Esophagus squamous epithelium (tissue), 4 donors: ENCODE measurements at regions not wholly inside any gene's neighbourhood (a gene's known extent, or its start where the extent isn't known, plus 50 kb on each side); places are given as distances from the start of the nearest gene placed in this dataset.

Experiments used
- POLR2A ChIP-seq, 4 donors: fragments of 450-650 bp; IDR thresholded peaks; one replicate each; pipeline ENCODE4 v1.6.1; 2017; ENCODE audit warnings: antibody characterized with exemption in 4 of 4, mild to moderate bottlenecking in 4 of 4, moderate library complexity in 3 of 4
- TF ChIP-seq, protein P1 (sequence below), 6 experiments: fragments of 450-650 bp in 4 of 6; fragments of 200-600 bp in 2 of 6; sonication (generic) in 2 of 6; IDR thresholded peaks; one replicate each; pipeline ENCODE4 v1.5.1; 2016 to 2019; ENCODE audit warnings: antibody characterized with exemption in 6 of 6, mild to moderate bottlenecking in 4 of 6, moderate library complexity in 4 of 6

DNA sequence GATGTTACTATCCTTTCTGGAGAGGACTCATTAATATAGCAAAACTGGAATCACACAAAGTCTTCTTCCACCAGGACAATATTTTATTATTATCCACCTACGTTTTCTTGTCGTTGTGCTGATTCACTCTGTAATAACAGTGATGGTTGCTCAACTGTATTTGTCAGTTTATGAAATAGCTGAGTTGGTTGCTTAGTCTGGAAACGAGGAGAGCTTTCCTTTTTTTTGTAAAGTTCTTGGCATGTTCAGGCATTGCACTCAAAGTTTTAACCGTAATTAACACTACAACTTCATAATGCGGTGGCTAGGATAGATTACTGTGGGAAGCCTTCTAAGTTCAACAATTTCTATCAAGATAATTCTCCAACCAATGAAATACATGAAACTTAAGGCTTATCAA, 131.2 kb downstream of the RAP2B start:
- TF ChIP-seq, protein P1, sequence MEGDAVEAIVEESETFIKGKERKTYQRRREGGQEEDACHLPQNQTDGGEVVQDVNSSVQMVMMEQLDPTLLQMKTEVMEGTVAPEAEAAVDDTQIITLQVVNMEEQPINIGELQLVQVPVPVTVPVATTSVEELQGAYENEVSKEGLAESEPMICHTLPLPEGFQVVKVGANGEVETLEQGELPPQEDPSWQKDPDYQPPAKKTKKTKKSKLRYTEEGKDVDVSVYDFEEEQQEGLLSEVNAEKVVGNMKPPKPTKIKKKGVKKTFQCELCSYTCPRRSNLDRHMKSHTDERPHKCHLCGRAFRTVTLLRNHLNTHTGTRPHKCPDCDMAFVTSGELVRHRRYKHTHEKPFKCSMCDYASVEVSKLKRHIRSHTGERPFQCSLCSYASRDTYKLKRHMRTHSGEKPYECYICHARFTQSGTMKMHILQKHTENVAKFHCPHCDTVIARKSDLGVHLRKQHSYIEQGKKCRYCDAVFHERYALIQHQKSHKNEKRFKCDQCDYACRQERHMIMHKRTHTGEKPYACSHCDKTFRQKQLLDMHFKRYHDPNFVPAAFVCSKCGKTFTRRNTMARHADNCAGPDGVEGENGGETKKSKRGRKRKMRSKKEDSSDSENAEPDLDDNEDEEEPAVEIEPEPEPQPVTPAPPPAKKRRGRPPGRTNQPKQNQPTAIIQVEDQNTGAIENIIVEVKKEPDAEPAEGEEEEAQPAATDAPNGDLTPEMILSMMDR (IDR thresholded peaks at IDR 0.05): no peak
- no peak for TF ChIP-seq POLR2A (IDR thresholded peaks at IDR 0.05)
